ENCODE measurements at regions not wholly inside any gene's neighbourhood (a gene's known extent, or its start where the extent isn't known, plus 50 kb on each side); places are given as distances from the start of the nearest gene placed in this dataset.

DNA sequence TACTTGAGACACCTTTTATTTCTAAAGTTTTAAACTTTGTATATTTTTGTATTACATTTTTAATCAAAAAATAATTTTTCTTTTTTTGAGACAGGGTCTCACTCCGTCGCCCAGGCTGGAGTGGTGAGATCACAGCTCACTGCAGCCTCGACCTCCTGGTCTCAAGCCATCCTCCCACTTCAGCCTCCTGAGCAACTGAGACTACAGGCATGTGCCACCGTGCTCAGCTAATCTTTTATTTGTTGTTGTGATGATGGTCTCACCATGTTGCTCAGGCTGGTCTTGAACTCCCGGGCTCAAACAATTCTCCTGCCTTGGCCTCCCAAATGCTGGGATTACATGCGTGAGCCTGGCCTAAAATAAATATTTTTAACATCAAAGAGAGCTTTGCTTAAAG is 218.7 kb upstream of the SH3BP4 start:
- Histone ChIP-seq H3K79me2 (ENCODE audit: control insufficient read depth in 1 of 2, insufficient read depth in 2 of 2, low read length in 2 of 2) (no peaks in the 10 kb centered on the region), H3K56ac (replicated peaks; ENCODE audit: insufficient read length, low read depth, low read length) (no peak overlapping the region), H2AK5ac (ENCODE audit: low read depth, low read length) (no peak overlapping the region), H3K14ac (ENCODE audit: insufficient read length) (no peak overlapping the region), H3K4me1 (replicated peaks in 1 of 4; ENCODE audit: control insufficient read depth in 3 of 4, insufficient read depth in 4 of 4, low read length in 3 of 4) (peaks cover 0 to 3% (median 0%) of the 10 kb centered on the region in 4 experiments; a peak in 1 of 7 replicates), H3K4me2 (ENCODE audit: insufficient read depth in 1 of 2, low read depth in 2 of 2, low read length in 2 of 2) (no peak overlapping the region), H4K91ac (replicated peaks; ENCODE audit: insufficient read length, low read length) (no peak overlapping the region), H3K23ac (ENCODE audit: insufficient read length) (no peak overlapping the region), H3K18ac (ENCODE audit: extremely low read depth, low read length) (no peak overlapping the region), H3K79me1 (ENCODE audit: low read depth, low read length) (no peaks in the 10 kb centered on the region), H3K23me2 (ENCODE audit: low read depth, low read length) (no peaks in the 10 kb centered on the region), H4K20me1 (replicated peaks in 1 of 2; ENCODE audit: control insufficient read depth in 1 of 2, insufficient read depth in 2 of 2, low read length in 2 of 2) (no peaks in the 10 kb centered on the region), H2BK5ac (ENCODE audit: low read depth, low read length) (no peak overlapping the region), H3K9me3 (ENCODE audit: insufficient read depth in 2 of 2, low read depth in 1 of 2, low read length in 1 of 2) (peaks cover 0 to 6% of the 10 kb centered on the region in 2 experiments; a peak in 1 of 4 replicates), H3K4me3 (ENCODE audit: extremely low read depth in 1 of 4, insufficient read depth in 2 of 4, low read depth in 3 of 4, low read length in 4 of 4) (no peak overlapping the region), H3K36me3 (ENCODE audit: control insufficient read depth in 2 of 4, insufficient read depth in 4 of 4, low read length in 3 of 4) (no peaks in the 10 kb centered on the region), H2AFZ (ENCODE audit: low read length) (no peak overlapping the region), H3K27me3 (replicated peaks in 1 of 4; ENCODE audit: control insufficient read depth in 3 of 4, extremely low read depth in 1 of 4, insufficient read depth in 3 of 4, low read length in 3 of 4) (0 out of 7 replicates have a peak, but pooled peaks cover 0 to 2% (median 0%) of the 10 kb centered on the region in 4 experiments), H3K9ac (replicated peaks in 1 of 4; ENCODE audit: extremely low read depth in 1 of 4, low read depth in 3 of 4, low read length in 3 of 4) (no peak overlapping the region), H3K27ac (ENCODE audit: low read depth, low read length) (no peak overlapping the region), H4K8ac (ENCODE audit: extremely low read depth, insufficient read depth, low read length) (no peak overlapping the region), H2BK12ac (ENCODE audit: low read depth, low read length) (no peak overlapping the region), H2BK15ac (ENCODE audit: low read length) (no peak overlapping the region), H4K5ac (ENCODE audit: insufficient read length, low read depth, low read length) (no peak overlapping the region), H3K4ac (replicated peaks; ENCODE audit: insufficient read length, low read depth, low read length) (no peak overlapping the region), H2BK20ac (ENCODE audit: low read length) (no peak overlapping the region), H2BK120ac (replicated peaks; ENCODE audit: low read depth, low read length) (no peak overlapping the region)
- ChIA-PET CTCF (ENCODE audit: partially characterized antibody) (interaction anchor here (0.6 to 2.5 kb wide), 5 partner anchors 12 to 188 kb away, joined by 4 to 7 read pairs (median 5); no protein-coding TSS in a partner anchor), POLR2A (ENCODE audit: partially characterized antibody) (no interaction called here)
- no peak for FAIRE-seq
- DNase-seq (ENCODE audit: low read depth in 1 of 2, low spot score in 2 of 2) = no peak
- 96% methylated on average over 6 of the region's 6 CpGs; no CpG with 5 or more reads in 1 of the 2 experiments for WGBS, 2 experiments (ENCODE audit: extremely low coverage in 1 of 2, insufficient coverage in 1 of 2, insufficient read length in 1 of 2, insufficient replicate concordance in 2 of 2, low coverage in 1 of 2, low lambda C conversion rate in 2 of 2, missing lambda C conversion rate in 1 of 2)
- TF ChIP-seq RFX5 (IDR thresholded peaks at IDR 0.05; ENCODE audit: borderline replicate concordance, low read depth, low read length) (no peak), SP1 (IDR thresholded peaks at IDR 0.05; ENCODE audit: low read depth, low read length) (no peak), SIN3A (conservative IDR thresholded peaks at IDR 0.05 in 1 of 2, IDR thresholded peaks at IDR 0.05 in 1 of 2; ENCODE audit: low read depth in 1 of 2, low read length in 2 of 2) (no peak)
